Neural cell (in vitro differentiated cells): ENCODE measurements at regions not wholly inside any gene's neighbourhood (a gene's known extent, or its start where the extent isn't known, plus 50 kb on each side); places are given as distances from the start of the nearest gene placed in this dataset.
"Not testable (repeated sequence)": the region's sequence is repeated elsewhere in the genome, so short reads cannot be mapped to it uniquely, and the experiment has no call there.

ENCODE experiments used
- H2AFZ ChIP-seq: fragments of 200-600, 300-800 bp; sonication (generic), shearing (Covaris generic); 2 replicates; pipeline ENCODE4 v1.6.0; 2014; ENCODE audit warnings: low read depth, mild to moderate bottlenecking, antibody characterized with exemption, low read length, moderate library complexity
- H3F3A ChIP-seq: fragments of 200-600 bp; shearing (Covaris generic); 2 replicates; pipeline ENCODE4 v1.6.1; 2016; ENCODE audit warnings: mild to moderate bottlenecking, moderate library complexity, mixed read lengths, antibody characterized with exemption, low read length; ENCODE audit not compliant: insufficient read depth, poor library complexity, severe bottlenecking
- H3K27ac ChIP-seq: fragments of 200-600, 300-800 bp; sonication (generic), shearing (Covaris generic); 2 replicates; pipeline ENCODE4 v1.5.1; 2014; ENCODE audit warnings: mild to moderate bottlenecking, low read length, moderate library complexity
- H3K27me3 ChIP-seq: fragments of 300-800, 200-600 bp; sonication (generic), shearing (Covaris generic); 2 replicates; pipeline ENCODE4 v1.6.0; 2014; ENCODE audit warnings: mild to moderate bottlenecking, low read depth, low read length, moderate library complexity; ENCODE audit not compliant: insufficient read depth
- H3K36me3 ChIP-seq: fragments of 300-800, 200-600 bp; sonication (generic), shearing (Covaris generic); 2 replicates; pipeline ENCODE4 v1.5.1; 2014; ENCODE audit warnings: mild to moderate bottlenecking, antibody characterized with exemption, low read length, moderate library complexity; ENCODE audit not compliant: insufficient read depth
- H3K4me2 ChIP-seq: fragments of 300-800, 200-600 bp; sonication (generic), shearing (Covaris generic); 2 replicates; pipeline ENCODE4 v1.6.0; 2014; ENCODE audit warnings: mild to moderate bottlenecking, low read length
- H3K4me3 ChIP-seq: fragments of 300-800, 200-600 bp; sonication (generic), shearing (Covaris generic); 2 replicates; pipeline ENCODE4 v1.5.1; 2014; ENCODE audit warnings: mild to moderate bottlenecking, low read length, moderate library complexity
- H3K79me2 ChIP-seq: fragments of 200-600 bp; shearing (Covaris generic); replicated peaks from 2 replicates; pipeline ENCODE4 v1.6.0; 2014; ENCODE audit warnings: mild to moderate bottlenecking, low read length, moderate library complexity; ENCODE audit not compliant: insufficient read depth
- H3K9ac ChIP-seq: fragments of 300-800, 200-600 bp; sonication (generic), shearing (Covaris generic); 2 replicates; pipeline ENCODE4 v1.6.1; 2016; ENCODE audit warnings: mild to moderate bottlenecking, low read length, mixed read lengths
- H3K9me2 ChIP-seq: fragments of 200-600 bp; shearing (Covaris generic); 2 replicates; pipeline ENCODE4 v1.6.1; 2016; ENCODE audit warnings: mild to moderate bottlenecking, low read length, mixed read lengths; ENCODE audit not compliant: insufficient read depth
- H3K9me3 ChIP-seq: fragments of 200-600, 300-800 bp; sonication (generic), shearing (Covaris generic); 2 replicates; pipeline ENCODE4 v1.6.1; 2016; ENCODE audit warnings: mild to moderate bottlenecking, mixed run types, low read length, moderate library complexity, mixed read lengths
- H4K20me1 ChIP-seq: fragments of 200-600 bp; shearing (Covaris generic); 2 replicates; pipeline ENCODE4 v1.6.1; 2016; ENCODE audit warnings: mild to moderate bottlenecking, mixed run types; ENCODE audit not compliant: insufficient read depth
- EP300 ChIP-seq: fragments of 450-650 bp; conservative IDR thresholded peaks from 2 replicates; pipeline ENCODE4 v1.6.1; 2014; ENCODE audit warnings: antibody characterized with exemption, mild to moderate bottlenecking, moderate library complexity; ENCODE audit not compliant: poor library complexity, severe bottlenecking
- EZH2 ChIP-seq: fragments of 200-600, 300-800 bp; shearing (Covaris generic), sonication (generic); IDR thresholded peaks from 2 replicates; pipeline ENCODE4 v1.6.1; 2014; ENCODE audit warnings: antibody characterized with exemption, low read length, borderline replicate concordance, mild to moderate bottlenecking; ENCODE audit not compliant: insufficient read depth, poor library complexity, severe bottlenecking
- MXI1 ChIP-seq: fragments of 450-650 bp; conservative IDR thresholded peaks from 2 replicates; pipeline ENCODE4 v1.6.1; 2014; ENCODE audit warnings: antibody characterized with exemption, mild to moderate bottlenecking; ENCODE audit not compliant: poor library complexity, severe bottlenecking
- POLR2AphosphoS5 ChIP-seq: IDR thresholded peaks from 2 replicates; pipeline ENCODE4 v1.6.1; 2012
- RAD21 ChIP-seq: fragments of 450-650 bp; conservative IDR thresholded peaks from 2 replicates; pipeline ENCODE4 v1.6.1; 2014; ENCODE audit warnings: antibody characterized with exemption, mild to moderate bottlenecking, moderate library complexity
- REST ChIP-seq: IDR thresholded peaks from 2 replicates; pipeline ENCODE4 v1.6.1; 2012; ENCODE audit warnings: borderline replicate concordance
- TAF1 ChIP-seq: IDR thresholded peaks from 2 replicates; pipeline ENCODE4 v1.6.1; 2012; ENCODE audit warnings: low read depth
- TF ChIP-seq, protein P1 (sequence below): fragments of 450-650 bp; IDR thresholded peaks from 2 replicates; pipeline ENCODE4 v1.5.1; 2014; ENCODE audit warnings: antibody characterized with exemption, mild to moderate bottlenecking, moderate library complexity; ENCODE audit not compliant: poor library complexity, severe bottlenecking

- no peaks in the 10 kb centered on the region for H3F3A ChIP-seq
- H3K9me3 ChIP-seq, result no peaks in the 10 kb centered on the region
- H3K9me2 ChIP-seq, result no peaks in the 10 kb centered on the region
- no peaks in the 10 kb centered on the region for H3K79me2 ChIP-seq
- no peaks in the 10 kb centered on the region for H3K36me3 ChIP-seq
- H4K20me1 ChIP-seq, result no peaks in the 10 kb centered on the region
- no peak overlapping the region for H3K4me2 ChIP-seq
- no peak overlapping the region for H2AFZ ChIP-seq
- H3K9ac ChIP-seq, result no peak overlapping the region
- H3K27ac ChIP-seq, result no peak overlapping the region
- H3K27me3 ChIP-seq, result no peaks in the 10 kb centered on the region
- H3K4me3 ChIP-seq, result no peak overlapping the region
- no peak for TF ChIP-seq POLR2AphosphoS5
- TF ChIP-seq REST, result no peak
- no peak for TF ChIP-seq MXI1
- no peak for TF ChIP-seq EP300
- no peak for TF ChIP-seq TAF1
Observed at GRCh38 chrX:96540111-96540631, 144.5 kb upstream of the DIAPH2 start.

DNA sequence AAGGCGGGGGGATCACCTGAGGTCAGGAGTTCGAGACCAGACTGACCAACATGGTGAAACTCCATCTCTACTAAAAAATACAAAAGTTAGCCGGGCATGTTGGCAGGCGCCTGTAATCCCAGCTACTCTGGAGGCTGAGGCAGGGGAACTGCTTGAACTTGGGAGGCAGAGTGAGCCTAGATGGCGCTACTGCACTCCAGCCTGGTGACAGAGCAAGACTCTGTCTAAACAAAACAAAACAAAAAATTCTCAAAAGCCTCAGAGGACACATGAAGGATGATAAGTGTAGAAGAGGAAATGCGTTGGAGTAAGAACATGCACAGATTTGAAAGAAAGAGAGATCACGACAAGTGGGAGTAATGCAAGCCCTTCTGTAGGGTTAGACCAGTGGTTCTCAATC, 138.4 kb upstream of the DIAPH2 start:
- not testable (repeated sequence) for H3K27me3 ChIP-seq, H3K36me3 ChIP-seq, H2AFZ ChIP-seq, H4K20me1 ChIP-seq, H3K9ac ChIP-seq, H3K9me3 ChIP-seq, H3F3A ChIP-seq, H3K9me2 ChIP-seq, H3K79me2 ChIP-seq, H3K4me2 ChIP-seq, H3K4me3 ChIP-seq, H3K27ac ChIP-seq

DNA sequence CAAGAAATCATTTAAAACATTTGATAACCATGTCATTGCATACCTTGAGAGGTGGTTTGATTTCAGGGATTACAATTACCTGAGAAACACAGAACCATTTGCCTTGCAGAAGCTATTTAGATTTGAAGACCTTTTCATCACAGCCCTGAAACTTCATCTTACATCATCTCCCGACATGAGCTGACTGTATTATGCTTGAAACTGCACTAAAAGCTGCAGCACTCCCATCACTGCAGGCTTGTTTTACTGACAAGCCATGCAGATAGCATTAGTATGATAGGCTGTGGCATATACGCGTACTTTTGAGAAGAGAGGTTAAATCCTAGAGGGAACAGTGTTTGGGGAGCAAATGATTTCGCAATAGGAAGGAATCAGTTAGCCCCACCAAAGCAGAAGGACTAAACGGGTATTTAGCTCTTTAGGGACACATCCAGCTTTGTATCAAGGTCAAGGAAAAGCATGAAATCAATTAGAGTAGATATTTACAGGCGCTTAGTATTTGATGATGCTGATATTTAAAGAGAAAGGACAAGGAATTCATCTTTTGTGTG, 133.2 kb upstream of the DIAPH2 start:
- no peaks in the 10 kb centered on the region for H4K20me1 ChIP-seq
- H3K4me2 ChIP-seq, result no peak overlapping the region
- no peak overlapping the region for H3K9ac ChIP-seq
- H3K36me3 ChIP-seq, result no peaks in the 10 kb centered on the region
- no peak overlapping the region for H2AFZ ChIP-seq
- no peaks in the 10 kb centered on the region for H3K9me3 ChIP-seq
- H3K27me3 ChIP-seq, result no peaks in the 10 kb centered on the region
- TF ChIP-seq, protein P1, sequence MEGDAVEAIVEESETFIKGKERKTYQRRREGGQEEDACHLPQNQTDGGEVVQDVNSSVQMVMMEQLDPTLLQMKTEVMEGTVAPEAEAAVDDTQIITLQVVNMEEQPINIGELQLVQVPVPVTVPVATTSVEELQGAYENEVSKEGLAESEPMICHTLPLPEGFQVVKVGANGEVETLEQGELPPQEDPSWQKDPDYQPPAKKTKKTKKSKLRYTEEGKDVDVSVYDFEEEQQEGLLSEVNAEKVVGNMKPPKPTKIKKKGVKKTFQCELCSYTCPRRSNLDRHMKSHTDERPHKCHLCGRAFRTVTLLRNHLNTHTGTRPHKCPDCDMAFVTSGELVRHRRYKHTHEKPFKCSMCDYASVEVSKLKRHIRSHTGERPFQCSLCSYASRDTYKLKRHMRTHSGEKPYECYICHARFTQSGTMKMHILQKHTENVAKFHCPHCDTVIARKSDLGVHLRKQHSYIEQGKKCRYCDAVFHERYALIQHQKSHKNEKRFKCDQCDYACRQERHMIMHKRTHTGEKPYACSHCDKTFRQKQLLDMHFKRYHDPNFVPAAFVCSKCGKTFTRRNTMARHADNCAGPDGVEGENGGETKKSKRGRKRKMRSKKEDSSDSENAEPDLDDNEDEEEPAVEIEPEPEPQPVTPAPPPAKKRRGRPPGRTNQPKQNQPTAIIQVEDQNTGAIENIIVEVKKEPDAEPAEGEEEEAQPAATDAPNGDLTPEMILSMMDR, result no peak
- TF ChIP-seq REST, result no peak
- peak; percentile 91 for TF ChIP-seq EP300
- TF ChIP-seq RAD21, result peak; percentile 18
- peak; percentile 68 for TF ChIP-seq POLR2AphosphoS5
- TF ChIP-seq EZH2, result no peak
- H3F3A ChIP-seq, result no peaks in the 10 kb centered on the region
- H3K4me3 ChIP-seq, result no peak overlapping the region
- no peaks in the 10 kb centered on the region for H3K9me2 ChIP-seq
- no peaks in the 10 kb centered on the region for H3K79me2 ChIP-seq
- H3K27ac ChIP-seq, result peak overlapping the region; percentile 54
